ENCODE measurements at regions not wholly inside any gene's neighbourhood (a gene's known extent, or its start where the extent isn't known, plus 50 kb on each side); places are given as distances from the start of the nearest gene placed in this dataset.

DNA sequence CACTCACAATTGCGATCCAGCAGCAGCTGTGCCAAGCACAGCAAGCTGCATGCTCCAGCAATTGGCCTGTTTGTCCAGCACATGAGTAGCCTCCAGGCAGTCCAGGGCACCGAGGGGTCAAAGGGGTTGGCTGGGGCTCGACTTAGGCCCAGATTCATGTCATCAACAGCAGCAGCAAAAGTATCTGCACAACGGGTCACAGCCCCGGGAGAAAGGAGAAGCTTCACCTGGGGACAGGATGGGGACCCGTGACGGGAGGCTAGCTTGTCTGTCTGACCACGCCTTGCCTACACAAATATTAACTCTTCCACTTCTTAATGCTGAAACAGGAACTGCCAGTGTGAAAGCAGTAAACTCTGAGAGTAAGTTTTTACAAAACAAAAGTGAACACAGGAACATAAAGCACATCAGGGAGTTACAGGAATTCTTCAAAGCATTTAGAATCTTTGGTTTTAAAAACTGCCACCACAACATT is 191.2 kb downstream of the PIK3R1 start:
- H3K27ac ChIP-seq, result peak overlapping the region; percentile 61
- TF ChIP-seq, protein P1, sequence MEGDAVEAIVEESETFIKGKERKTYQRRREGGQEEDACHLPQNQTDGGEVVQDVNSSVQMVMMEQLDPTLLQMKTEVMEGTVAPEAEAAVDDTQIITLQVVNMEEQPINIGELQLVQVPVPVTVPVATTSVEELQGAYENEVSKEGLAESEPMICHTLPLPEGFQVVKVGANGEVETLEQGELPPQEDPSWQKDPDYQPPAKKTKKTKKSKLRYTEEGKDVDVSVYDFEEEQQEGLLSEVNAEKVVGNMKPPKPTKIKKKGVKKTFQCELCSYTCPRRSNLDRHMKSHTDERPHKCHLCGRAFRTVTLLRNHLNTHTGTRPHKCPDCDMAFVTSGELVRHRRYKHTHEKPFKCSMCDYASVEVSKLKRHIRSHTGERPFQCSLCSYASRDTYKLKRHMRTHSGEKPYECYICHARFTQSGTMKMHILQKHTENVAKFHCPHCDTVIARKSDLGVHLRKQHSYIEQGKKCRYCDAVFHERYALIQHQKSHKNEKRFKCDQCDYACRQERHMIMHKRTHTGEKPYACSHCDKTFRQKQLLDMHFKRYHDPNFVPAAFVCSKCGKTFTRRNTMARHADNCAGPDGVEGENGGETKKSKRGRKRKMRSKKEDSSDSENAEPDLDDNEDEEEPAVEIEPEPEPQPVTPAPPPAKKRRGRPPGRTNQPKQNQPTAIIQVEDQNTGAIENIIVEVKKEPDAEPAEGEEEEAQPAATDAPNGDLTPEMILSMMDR (IDR thresholded peaks at IDR 0.05), result no peak
- TF ChIP-seq ZFX (IDR thresholded peaks at IDR 0.05; ENCODE audit: borderline replicate concordance), result no peak

DNA sequence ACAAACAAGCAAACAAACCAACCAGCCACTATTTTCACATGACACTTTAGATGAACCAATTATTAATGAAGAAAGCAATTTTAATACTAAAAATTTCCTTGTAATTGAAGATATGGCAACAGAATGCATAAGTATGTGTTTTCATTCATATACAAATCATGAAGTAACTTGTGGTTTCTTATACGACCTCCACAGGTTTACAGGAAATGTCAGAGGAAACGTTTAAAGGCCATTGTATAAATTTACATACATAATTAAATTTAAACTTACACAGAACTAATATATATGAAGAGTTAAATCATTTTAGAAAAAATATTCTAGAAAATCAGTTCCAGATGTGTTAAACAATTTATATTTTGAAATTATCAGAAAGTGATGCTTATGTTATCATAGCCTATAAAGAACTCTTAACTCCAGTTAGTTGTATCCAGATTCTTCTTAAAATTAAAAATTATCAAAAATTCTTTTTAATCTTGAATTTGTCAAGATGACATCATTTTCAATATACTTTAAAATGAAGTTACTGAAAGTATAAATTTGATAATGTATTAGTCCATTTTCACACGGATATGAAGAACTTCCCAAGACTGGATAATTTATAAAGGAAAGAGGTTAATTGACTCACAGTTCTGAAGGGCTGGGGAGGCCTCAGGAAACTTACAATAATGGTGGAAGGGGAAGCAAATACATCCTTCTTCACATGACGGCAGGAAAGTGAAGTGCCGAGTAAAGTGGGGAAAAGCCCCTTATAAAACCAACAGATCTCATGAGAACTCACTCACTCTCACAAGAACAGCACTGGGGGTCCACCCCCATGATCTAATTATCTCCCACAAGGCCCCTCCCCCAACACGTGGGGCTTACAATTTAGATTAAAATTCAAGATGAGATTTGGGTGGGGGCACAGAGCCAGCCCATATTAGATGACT is 192.0 kb downstream of the PIK3R1 start:
- peak overlapping the region; percentile 61 for H3K27ac ChIP-seq
- TF ChIP-seq ZFX (IDR thresholded peaks at IDR 0.05; ENCODE audit: borderline replicate concordance), result no peak
- TF ChIP-seq, protein P1 (IDR thresholded peaks at IDR 0.05), result no peak

DNA sequence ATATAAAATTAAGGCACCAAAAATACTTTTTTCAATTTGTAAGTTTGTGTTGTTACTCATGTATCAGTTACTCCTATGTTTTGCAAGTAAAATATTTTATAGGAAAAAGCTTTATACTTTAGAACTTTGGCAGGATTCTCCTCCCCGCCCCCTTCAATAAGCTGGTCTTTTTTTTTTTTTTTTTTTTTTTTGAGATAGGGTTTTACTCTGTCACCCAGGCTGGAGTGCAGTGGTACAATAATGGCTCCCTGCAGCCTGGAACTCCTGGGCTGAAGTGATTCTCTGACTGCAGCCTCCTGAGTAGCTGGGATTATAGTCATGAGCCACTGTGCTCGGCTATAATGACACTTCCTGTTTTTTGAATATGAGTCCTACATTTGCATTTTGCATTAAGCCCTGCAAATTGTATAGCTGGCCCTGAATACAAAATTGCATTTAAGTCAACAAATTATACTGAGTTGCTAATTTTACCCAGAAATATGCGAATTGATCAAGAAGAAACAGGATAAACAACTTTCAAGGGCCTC is 192.9 kb downstream of the PIK3R1 start:
- TF ChIP-seq ZFX (IDR thresholded peaks at IDR 0.05; ENCODE audit: borderline replicate concordance), result no peak
- TF ChIP-seq, protein P1 (IDR thresholded peaks at IDR 0.05), result no peak
- H3K27ac ChIP-seq, result no peak overlapping the region

DNA sequence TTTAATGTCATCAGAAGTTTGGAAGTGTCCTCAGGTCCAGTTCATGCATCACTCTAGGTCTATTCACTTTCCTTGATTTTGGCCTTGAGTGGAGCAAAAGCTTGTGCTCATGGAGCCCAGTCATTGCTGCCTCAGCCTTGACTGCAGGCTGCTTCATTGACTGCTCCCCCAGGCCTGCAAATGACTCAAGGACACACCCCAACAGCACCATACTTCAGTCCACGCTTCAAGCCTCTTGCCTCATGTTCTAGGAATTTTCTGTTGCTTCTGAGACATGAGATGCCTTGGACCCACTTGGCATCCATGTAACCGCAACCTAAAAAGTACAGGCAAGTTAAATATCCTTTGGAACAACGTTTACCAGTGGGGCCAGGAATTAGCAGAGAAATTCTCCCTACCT is 193.7 kb downstream of the PIK3R1 start:
- TF ChIP-seq ZFX (IDR thresholded peaks at IDR 0.05; ENCODE audit: borderline replicate concordance), result no peak
- H3K27ac ChIP-seq, result no peak overlapping the region

DNA sequence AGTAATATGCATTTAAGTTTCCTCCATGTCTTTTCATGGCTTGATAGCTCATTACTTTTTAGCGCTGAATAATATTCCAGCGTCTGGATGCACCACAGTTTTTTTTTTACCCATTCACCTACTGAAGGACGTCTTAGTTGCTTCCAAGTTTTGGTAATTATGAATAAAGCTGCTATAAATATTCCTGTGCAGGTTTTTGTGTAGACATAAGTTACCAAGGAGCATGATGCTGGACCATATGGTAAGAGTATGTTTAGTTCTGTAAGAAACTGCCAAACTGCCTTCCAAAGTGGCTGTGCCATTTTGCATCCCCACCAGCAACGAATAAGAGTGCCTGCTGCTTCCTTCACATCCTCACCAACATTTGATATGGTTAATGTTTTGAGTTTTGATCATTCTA is 195.6 kb downstream of the PIK3R1 start:
- TF ChIP-seq, protein P1 (IDR thresholded peaks at IDR 0.05), result no peak
- TF ChIP-seq ZFX (IDR thresholded peaks at IDR 0.05; ENCODE audit: borderline replicate concordance), result no peak
- H3K27ac ChIP-seq, result no peak overlapping the region

DNA sequence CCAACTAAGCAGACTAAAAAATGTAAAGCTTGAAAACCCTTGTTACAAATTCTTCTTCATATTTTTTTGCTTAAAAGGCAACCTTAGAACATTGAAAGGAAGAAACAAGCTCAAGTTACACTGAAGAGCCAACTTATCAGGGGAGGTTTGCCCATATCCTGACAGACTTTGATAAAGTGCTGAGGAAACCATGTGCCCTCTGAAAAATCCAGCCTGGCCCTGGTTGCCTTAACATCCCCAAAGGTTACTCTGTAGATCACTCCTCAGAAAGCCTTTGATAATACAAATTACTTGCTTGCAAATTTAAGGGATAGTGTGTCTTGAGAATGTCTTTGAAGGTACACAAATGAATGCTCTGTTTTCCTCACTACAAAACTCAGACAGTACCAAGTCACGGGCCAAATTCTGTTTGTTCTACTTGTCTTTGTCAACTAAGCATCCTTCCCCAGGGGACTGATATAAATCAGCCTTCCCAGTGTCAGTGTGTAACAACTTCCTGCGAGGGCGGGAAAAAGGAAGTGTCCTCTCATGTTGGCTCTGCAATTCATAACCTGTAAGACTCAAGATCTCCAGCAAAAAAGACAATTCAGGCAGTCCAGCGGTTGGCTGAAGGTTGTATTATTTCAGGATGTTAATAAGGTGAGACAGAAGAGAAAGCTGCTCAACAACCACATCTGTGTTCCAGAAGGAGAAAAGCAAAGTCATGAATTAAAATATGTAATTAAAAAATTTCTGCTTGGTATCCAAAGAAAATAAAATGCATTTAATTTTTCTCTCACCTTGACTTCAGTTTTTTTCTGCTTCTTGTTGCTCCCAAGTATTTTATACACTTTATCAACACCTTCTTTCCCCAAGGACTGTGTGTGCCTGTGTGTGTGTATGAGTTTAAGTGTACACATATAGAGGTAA is 199.9 kb downstream of the PIK3R1 start:
- TF ChIP-seq, protein P1 (IDR thresholded peaks at IDR 0.05), result no peak
- no peak for TF ChIP-seq ZFX (IDR thresholded peaks at IDR 0.05; ENCODE audit: borderline replicate concordance)
- H3K27ac ChIP-seq, result peak overlapping the region; percentile 45

DNA sequence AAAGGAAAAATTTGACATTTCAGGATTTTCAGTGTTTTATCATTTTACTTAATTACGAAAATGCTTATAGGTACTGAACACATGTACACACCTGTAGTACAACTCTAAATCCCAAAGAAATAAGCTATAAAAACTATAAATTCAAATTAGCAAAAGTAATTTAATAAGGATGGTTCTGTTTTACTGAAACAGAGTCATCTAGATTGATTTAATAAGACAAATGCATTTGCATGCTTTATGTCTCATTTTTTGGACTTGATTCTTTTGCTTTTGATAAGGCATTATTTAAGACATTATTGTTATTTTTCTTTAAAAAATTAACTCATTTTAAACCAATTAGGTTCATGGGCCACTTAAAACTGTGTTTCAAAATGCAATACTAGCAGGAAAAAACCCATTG is 201.2 kb downstream of the PIK3R1 start:
- H3K27ac ChIP-seq, result no peak overlapping the region
- TF ChIP-seq, protein P1 (IDR thresholded peaks at IDR 0.05), result no peak
- TF ChIP-seq ZFX (IDR thresholded peaks at IDR 0.05; ENCODE audit: borderline replicate concordance), result no peak
